ENCODE measurements at regions not wholly inside any gene's neighbourhood (a gene's known extent, or its start where the extent isn't known, plus 50 kb on each side); places are given as distances from the start of the nearest gene placed in this dataset.

- no peak overlapping the region for H3K4me3 ChIP-seq
- H3K9me3 ChIP-seq = no peaks in the 10 kb centered on the region
- no peak for TF ChIP-seq CTCF (IDR thresholded peaks at IDR 0.05)
- no peaks in the 10 kb centered on the region for H3K36me3 ChIP-seq
- no peaks in the 10 kb centered on the region for H3K4me1 ChIP-seq
- intact Hi-C loops (cut with DNase I) = no loop called here
- H3K27me3 ChIP-seq = no peaks in the 10 kb centered on the region
- DNase-seq (ENCODE audit: low spot score in 2 of 2) = no peak
- no peak overlapping the region for H3K27ac ChIP-seq
Measured at GRCh38 chr9:24625097-24625496, 79.4 kb upstream of the IZUMO3 start.

- Histone ChIP-seq H3K27me3 (no peaks in the 10 kb centered on the region), H3K36me3 (no peaks in the 10 kb centered on the region), H3K9me3 (no peaks in the 10 kb centered on the region), H3K27ac (no peak overlapping the region), H3K4me3 (no peak overlapping the region), H3K4me1 (no peaks in the 10 kb centered on the region)
- DNase-seq (ENCODE audit: low spot score in 2 of 2) = no peak
- intact Hi-C loops (cut with DNase I) = no loop called here
- no peak for TF ChIP-seq CTCF (IDR thresholded peaks at IDR 0.05)
Measured at GRCh38 chr9:24624481-24624880, 78.8 kb upstream of the IZUMO3 start.

- H3K9me3 ChIP-seq = no peaks in the 10 kb centered on the region
- no peaks in the 10 kb centered on the region for H3K27me3 ChIP-seq
- H3K4me3 ChIP-seq = no peak overlapping the region
- no peak for TF ChIP-seq CTCF (IDR thresholded peaks at IDR 0.05)
- no peaks in the 10 kb centered on the region for H3K36me3 ChIP-seq
- H3K27ac ChIP-seq = no peak overlapping the region
- intact Hi-C loops (cut with DNase I) = no loop called here
- H3K4me1 ChIP-seq = no peaks in the 10 kb centered on the region
- no peak for DNase-seq (ENCODE audit: low spot score in 2 of 2)
Measured at GRCh38 chr9:24620741-24621140, 75.0 kb upstream of the IZUMO3 start.

- no peak for TF ChIP-seq CTCF (IDR thresholded peaks at IDR 0.05)
- Histone ChIP-seq H3K36me3 (no peaks in the 10 kb centered on the region), H3K9me3 (no peaks in the 10 kb centered on the region), H3K27ac (no peak overlapping the region), H3K4me3 (no peak overlapping the region), H3K27me3 (no peaks in the 10 kb centered on the region), H3K4me1 (no peaks in the 10 kb centered on the region)
- DNase-seq (ENCODE audit: low spot score in 2 of 2) = no peak
- intact Hi-C loops (cut with DNase I) = no loop called here
Measured at GRCh38 chr9:24616863-24617262, 71.2 kb upstream of the IZUMO3 start.

GRCh38 chr9:24614070-24614469 is 68.4 kb upstream of the IZUMO3 start:
- Histone ChIP-seq H3K27me3 (no peaks in the 10 kb centered on the region), H3K27ac (no peak overlapping the region), H3K4me1 (no peaks in the 10 kb centered on the region), H3K36me3 (no peaks in the 10 kb centered on the region), H3K9me3 (no peaks in the 10 kb centered on the region), H3K4me3 (no peak overlapping the region)
- DNase-seq (ENCODE audit: low spot score in 2 of 2) = no peak
- intact Hi-C loops (cut with DNase I) = no loop called here
- no peak for TF ChIP-seq CTCF (IDR thresholded peaks at IDR 0.05)

- DNase-seq (ENCODE audit: low spot score in 2 of 2) = no peak
- intact Hi-C loops (cut with DNase I) = no loop called here
- no peak for TF ChIP-seq CTCF (IDR thresholded peaks at IDR 0.05)
- Histone ChIP-seq H3K4me1 (no peaks in the 10 kb centered on the region), H3K27me3 (no peaks in the 10 kb centered on the region), H3K9me3 (no peaks in the 10 kb centered on the region), H3K27ac (no peak overlapping the region), H3K4me3 (no peak overlapping the region), H3K36me3 (no peaks in the 10 kb centered on the region)
Measured at GRCh38 chr9:24608599-24608998, 62.9 kb upstream of the IZUMO3 start.

Measured in ascending aorta (tissue), 2 donors.